ENCODE measurements at regions not wholly inside any gene's neighbourhood (a gene's known extent, or its start where the extent isn't known, plus 50 kb on each side); places are given as distances from the start of the nearest gene placed in this dataset.

DNA sequence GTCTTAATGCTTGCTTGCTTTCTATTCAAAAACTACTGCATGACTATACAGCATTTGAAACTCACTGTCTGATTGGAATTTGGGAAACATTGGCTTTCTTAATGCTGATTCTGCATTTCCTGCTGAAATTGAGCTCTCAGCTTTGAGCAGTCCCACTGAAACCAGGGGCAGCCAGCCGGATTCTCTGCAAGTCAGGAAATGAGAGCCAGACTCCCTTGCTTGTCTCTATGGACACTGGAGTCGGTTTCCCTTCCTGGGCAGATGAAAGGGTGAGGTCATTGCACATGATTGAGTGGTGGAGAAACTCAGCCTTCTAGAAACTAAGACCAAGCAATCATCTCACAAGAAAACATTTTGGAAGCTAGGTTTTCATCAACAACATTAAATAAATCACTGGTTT lies 119.7 kb upstream of the SPATA31C2 start:
- Histone ChIP-seq H3K9me2 (ENCODE audit: insufficient read depth) (peaks cover 9% of the 10 kb centered on the region; the same call in 1 of the 2 replicates), H3K27me3 (ENCODE audit: insufficient read depth) (no peaks in the 10 kb centered on the region), H3K36me3 (ENCODE audit: insufficient read depth) (no peaks in the 10 kb centered on the region), H3K4me1 (ENCODE audit: insufficient read depth) (no peaks in the 10 kb centered on the region), H3K27ac (ENCODE audit: low read depth) (no peak overlapping the region), H3F3A (replicated peaks; ENCODE audit: low read depth) (no peaks in the 10 kb centered on the region), H3K4me2 (0 out of 2 replicates have a peak overlapping the region, but pooled peaks have one; percentile 8), H4K20me1 (replicated peaks; ENCODE audit: insufficient read depth) (no peaks in the 10 kb centered on the region), H3K4me3 (no peak overlapping the region), H3K79me2 (replicated peaks; ENCODE audit: insufficient read depth) (no peaks in the 10 kb centered on the region), H2AFZ (peak overlapping the region; percentile 76; the same call in 1 of the 2 replicates)
- Mint-ChIP-seq H3K36me3 (ENCODE audit: low read depth) (no peaks in the 10 kb centered on the region; the same call in 2 of the 3 replicates), H3K4me3 (no peak overlapping the region), H3K4me1 (peaks cover 4% of the 10 kb centered on the region; the same call in 2 of the 3 replicates), H3K27ac (no peak overlapping the region), H3K9me3 (peaks cover 11% of the 10 kb centered on the region), H3K27me3 (ENCODE audit: insufficient read depth, low read depth, poor library complexity) (peaks cover 2% of the 10 kb centered on the region)
- TF ChIP-seq ZNF114 (CRISPR knock-in tag; IDR thresholded peaks at IDR 0.05) (no peak), EZH2phosphoT487 (IDR thresholded peaks at IDR 0.05; ENCODE audit: unreplicated experiment) (no peak)
- no peak for ATAC-seq
- no peak for DNase-seq (ENCODE audit: low spot score)

DNA sequence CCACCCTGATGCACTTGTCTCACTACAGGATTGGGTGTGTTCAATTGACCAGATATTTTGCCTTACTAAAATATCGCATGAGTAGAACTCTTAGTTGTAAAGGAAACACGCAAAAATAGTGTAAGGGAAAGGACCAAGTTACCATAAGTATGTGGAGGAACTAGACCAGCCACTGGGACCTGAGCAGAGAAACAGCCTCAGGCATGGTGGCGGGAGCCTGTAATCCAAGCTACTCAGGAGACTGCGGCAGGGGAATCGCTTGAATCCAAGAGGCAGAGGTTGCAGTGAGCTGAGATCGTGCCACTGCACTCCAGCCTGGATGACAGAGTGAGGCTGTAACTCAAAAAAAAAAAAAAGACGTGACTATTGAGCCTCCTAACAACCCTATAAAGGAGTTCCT lies 117.9 kb upstream of the SPATA31C2 start:
- peak overlapping the region; percentile 18; the same call in 1 of the 2 replicates for H2AFZ ChIP-seq
- Mint-ChIP-seq H3K9me3 (peaks cover 27% of the 10 kb centered on the region), H3K36me3 (ENCODE audit: low read depth) (peaks cover 9% of the 10 kb centered on the region), H3K4me1 (peaks cover 4% of the 10 kb centered on the region; the same call in 2 of the 3 replicates), H3K27me3 (ENCODE audit: insufficient read depth, low read depth, poor library complexity) (peaks cover 2% of the 10 kb centered on the region), H3K27ac (no peak overlapping the region), H3K4me3 (no peak overlapping the region)
- no peak overlapping the region for H3K4me2 ChIP-seq
- H3K79me2 ChIP-seq (replicated peaks; ENCODE audit: insufficient read depth): no peaks in the 10 kb centered on the region
- no peaks in the 10 kb centered on the region for H3F3A ChIP-seq (replicated peaks; ENCODE audit: low read depth)
- no peaks in the 10 kb centered on the region for H3K4me1 ChIP-seq (ENCODE audit: insufficient read depth)
- no peaks in the 10 kb centered on the region for H3K36me3 ChIP-seq (ENCODE audit: insufficient read depth)
- no peak overlapping the region for H3K4me3 ChIP-seq
- H3K9me2 ChIP-seq (ENCODE audit: insufficient read depth): peaks cover 9% of the 10 kb centered on the region; the same call in 1 of the 2 replicates
- H4K20me1 ChIP-seq (replicated peaks; ENCODE audit: insufficient read depth): no peaks in the 10 kb centered on the region
- ATAC-seq (no peak), DNase-seq (ENCODE audit: low spot score) (no peak)
- H3K27ac ChIP-seq (ENCODE audit: low read depth): no peak overlapping the region
- no peaks in the 10 kb centered on the region for H3K27me3 ChIP-seq (ENCODE audit: insufficient read depth)
- TF ChIP-seq EZH2 (IDR thresholded peaks at IDR 0.05; ENCODE audit: low read depth, unreplicated experiment): no peak
- TF ChIP-seq, protein P1, sequence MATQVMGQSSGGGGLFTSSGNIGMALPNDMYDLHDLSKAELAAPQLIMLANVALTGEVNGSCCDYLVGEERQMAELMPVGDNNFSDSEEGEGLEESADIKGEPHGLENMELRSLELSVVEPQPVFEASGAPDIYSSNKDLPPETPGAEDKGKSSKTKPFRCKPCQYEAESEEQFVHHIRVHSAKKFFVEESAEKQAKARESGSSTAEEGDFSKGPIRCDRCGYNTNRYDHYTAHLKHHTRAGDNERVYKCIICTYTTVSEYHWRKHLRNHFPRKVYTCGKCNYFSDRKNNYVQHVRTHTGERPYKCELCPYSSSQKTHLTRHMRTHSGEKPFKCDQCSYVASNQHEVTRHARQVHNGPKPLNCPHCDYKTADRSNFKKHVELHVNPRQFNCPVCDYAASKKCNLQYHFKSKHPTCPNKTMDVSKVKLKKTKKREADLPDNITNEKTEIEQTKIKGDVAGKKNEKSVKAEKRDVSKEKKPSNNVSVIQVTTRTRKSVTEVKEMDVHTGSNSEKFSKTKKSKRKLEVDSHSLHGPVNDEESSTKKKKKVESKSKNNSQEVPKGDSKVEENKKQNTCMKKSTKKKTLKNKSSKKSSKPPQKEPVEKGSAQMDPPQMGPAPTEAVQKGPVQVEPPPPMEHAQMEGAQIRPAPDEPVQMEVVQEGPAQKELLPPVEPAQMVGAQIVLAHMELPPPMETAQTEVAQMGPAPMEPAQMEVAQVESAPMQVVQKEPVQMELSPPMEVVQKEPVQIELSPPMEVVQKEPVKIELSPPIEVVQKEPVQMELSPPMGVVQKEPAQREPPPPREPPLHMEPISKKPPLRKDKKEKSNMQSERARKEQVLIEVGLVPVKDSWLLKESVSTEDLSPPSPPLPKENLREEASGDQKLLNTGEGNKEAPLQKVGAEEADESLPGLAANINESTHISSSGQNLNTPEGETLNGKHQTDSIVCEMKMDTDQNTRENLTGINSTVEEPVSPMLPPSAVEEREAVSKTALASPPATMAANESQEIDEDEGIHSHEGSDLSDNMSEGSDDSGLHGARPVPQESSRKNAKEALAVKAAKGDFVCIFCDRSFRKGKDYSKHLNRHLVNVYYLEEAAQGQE (IDR thresholded peaks at IDR 0.05; ENCODE audit: unreplicated experiment): no peak
- TF ChIP-seq, protein P2, sequence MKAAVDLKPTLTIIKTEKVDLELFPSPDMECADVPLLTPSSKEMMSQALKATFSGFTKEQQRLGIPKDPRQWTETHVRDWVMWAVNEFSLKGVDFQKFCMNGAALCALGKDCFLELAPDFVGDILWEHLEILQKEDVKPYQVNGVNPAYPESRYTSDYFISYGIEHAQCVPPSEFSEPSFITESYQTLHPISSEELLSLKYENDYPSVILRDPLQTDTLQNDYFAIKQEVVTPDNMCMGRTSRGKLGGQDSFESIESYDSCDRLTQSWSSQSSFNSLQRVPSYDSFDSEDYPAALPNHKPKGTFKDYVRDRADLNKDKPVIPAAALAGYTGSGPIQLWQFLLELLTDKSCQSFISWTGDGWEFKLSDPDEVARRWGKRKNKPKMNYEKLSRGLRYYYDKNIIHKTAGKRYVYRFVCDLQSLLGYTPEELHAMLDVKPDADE (IDR thresholded peaks at IDR 0.05): no peak
- TF ChIP-seq JUNB (IDR thresholded peaks at IDR 0.05; ENCODE audit: unreplicated experiment): no peak
- no peak for TF ChIP-seq ZNF114 (CRISPR knock-in tag; IDR thresholded peaks at IDR 0.05)
- no peak for TF ChIP-seq EZH2phosphoT487 (IDR thresholded peaks at IDR 0.05; ENCODE audit: unreplicated experiment)
- no peak for TF ChIP-seq POLR2AphosphoS5 (IDR thresholded peaks at IDR 0.05; ENCODE audit: low read depth)
- TF ChIP-seq NANOG (IDR thresholded peaks at IDR 0.05; ENCODE audit: borderline replicate concordance): no peak
- TF ChIP-seq, protein P3, sequence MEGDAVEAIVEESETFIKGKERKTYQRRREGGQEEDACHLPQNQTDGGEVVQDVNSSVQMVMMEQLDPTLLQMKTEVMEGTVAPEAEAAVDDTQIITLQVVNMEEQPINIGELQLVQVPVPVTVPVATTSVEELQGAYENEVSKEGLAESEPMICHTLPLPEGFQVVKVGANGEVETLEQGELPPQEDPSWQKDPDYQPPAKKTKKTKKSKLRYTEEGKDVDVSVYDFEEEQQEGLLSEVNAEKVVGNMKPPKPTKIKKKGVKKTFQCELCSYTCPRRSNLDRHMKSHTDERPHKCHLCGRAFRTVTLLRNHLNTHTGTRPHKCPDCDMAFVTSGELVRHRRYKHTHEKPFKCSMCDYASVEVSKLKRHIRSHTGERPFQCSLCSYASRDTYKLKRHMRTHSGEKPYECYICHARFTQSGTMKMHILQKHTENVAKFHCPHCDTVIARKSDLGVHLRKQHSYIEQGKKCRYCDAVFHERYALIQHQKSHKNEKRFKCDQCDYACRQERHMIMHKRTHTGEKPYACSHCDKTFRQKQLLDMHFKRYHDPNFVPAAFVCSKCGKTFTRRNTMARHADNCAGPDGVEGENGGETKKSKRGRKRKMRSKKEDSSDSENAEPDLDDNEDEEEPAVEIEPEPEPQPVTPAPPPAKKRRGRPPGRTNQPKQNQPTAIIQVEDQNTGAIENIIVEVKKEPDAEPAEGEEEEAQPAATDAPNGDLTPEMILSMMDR (conservative IDR thresholded peaks at IDR 0.05; ENCODE audit: low read depth in 2 of 2): no peak
- TF ChIP-seq ZNF331 (CRISPR knock-in tag; IDR thresholded peaks at IDR 0.05; ENCODE audit: low read depth): no peak
- TF ChIP-seq CREB1 (CRISPR knock-in tag; IDR thresholded peaks at IDR 0.05; ENCODE audit: low read depth): no peak

Data from GM23338 (cell line).